ENCODE measurements at regions not wholly inside any gene's neighbourhood (a gene's known extent, or its start where the extent isn't known, plus 50 kb on each side); places are given as distances from the start of the nearest gene placed in this dataset.

GRCh38 chr11:129278586-129279319 is 86.6 kb upstream of the ARHGAP32 start:
- TF ChIP-seq EZH2 (IDR thresholded peaks at IDR 0.05; ENCODE audit: low read depth, unreplicated experiment) (no peak), CTCF (conservative IDR thresholded peaks at IDR 0.05; ENCODE audit: low read depth in 2 of 2) (0 out of 4 replicates have a peak, but pooled peaks of 1 of the 2 experiments have one; percentile 1), JUNB (IDR thresholded peaks at IDR 0.05; ENCODE audit: unreplicated experiment) (no peak), EZH2phosphoT487 (IDR thresholded peaks at IDR 0.05; ENCODE audit: unreplicated experiment) (no peak), REST (IDR thresholded peaks at IDR 0.05; ENCODE audit: unreplicated experiment) (no peak), ZNF114 (CRISPR knock-in tag; IDR thresholded peaks at IDR 0.05) (no peak), CREB1 (CRISPR knock-in tag; IDR thresholded peaks at IDR 0.05; ENCODE audit: low read depth) (no peak)

Data from GM23338 (cell line).